Neural crest cell (in vitro differentiated cells): ENCODE measurements at regions not wholly inside any gene's neighbourhood (a gene's known extent, or its start where the extent isn't known, plus 50 kb on each side); places are given as distances from the start of the nearest gene placed in this dataset.

ENCODE experiments used
- DNase-seq: peaks from one replicate; pipeline ENCODE4 v3.0.0; 2021; ENCODE audit warnings: low read depth, mixed read lengths, low spot score
- H3K27ac Mint-ChIP-seq: one replicate; pipeline ENCODE4 v1.8.0; 2021; ENCODE audit warnings: mild to moderate bottlenecking, mixed read lengths; ENCODE audit not compliant: unreplicated experiment
- H3K27me3 Mint-ChIP-seq: 2 replicates; pipeline ENCODE4 v1.8.0; 2021; ENCODE audit warnings: low read depth, mild to moderate bottlenecking, mixed read lengths
- H3K36me3 Mint-ChIP-seq: 2 replicates; pipeline ENCODE4 v1.8.0; 2021; ENCODE audit warnings: low read depth, mild to moderate bottlenecking, mixed read lengths
- H3K4me1 Mint-ChIP-seq: 2 replicates; pipeline ENCODE4 v1.8.0; 2021; ENCODE audit warnings: mixed read lengths
- H3K4me3 Mint-ChIP-seq: one replicate; pipeline ENCODE4 v1.8.0; 2021; ENCODE audit warnings: mild to moderate bottlenecking, mixed read lengths
- H3K9me3 Mint-ChIP-seq: 2 replicates; pipeline ENCODE4 v1.8.0; 2021; ENCODE audit warnings: mixed read lengths
- CTCF ChIP-seq: fragments of 200-600 bp; sonication (generic); conservative IDR thresholded peaks from 2 replicates; pipeline ENCODE4 v1.5.0; 2021; ENCODE audit warnings: antibody characterized with exemption, mild to moderate bottlenecking

DNA sequence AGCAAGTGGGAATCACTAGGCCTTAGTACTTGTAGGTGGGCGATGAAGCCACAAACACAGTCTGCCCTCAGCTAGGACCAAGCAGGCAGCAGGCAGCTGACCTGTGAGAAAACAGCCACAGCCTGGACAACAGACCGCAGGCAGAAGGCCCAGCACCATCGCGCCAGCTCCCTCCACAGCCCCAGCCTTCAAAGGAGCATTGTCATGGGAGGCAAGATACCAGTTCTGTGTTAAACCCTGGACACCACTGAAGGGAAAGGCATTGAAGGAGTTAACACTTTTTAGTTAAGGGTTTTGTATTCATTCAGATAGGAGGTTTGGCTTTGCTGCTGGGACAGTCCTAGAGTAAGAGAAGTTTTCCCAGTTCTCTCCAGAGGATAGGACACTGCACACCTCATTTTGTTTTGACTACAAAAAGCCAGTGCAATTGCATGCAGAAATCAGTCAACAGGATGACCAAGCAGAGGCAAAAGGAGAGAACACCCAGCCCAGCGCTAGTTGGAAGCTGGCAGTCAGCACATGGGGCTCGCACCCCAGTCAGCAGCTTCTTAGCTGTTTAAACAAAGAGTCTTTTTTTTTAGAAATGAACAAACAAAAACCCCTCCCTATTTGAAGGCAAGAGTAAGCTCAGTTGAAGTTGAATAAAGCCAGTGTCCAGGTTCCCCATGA is 286.1 kb upstream of the TPM1 start:
- peaks cover 34% of the 10 kb centered on the region for H3K4me1 Mint-ChIP-seq
- H3K9me3 Mint-ChIP-seq: no peaks in the 10 kb centered on the region
- H3K27ac Mint-ChIP-seq: no peak overlapping the region

GRCh38 chr15:62756995-62757360 is 285.6 kb upstream of the TPM1 start:
- H3K36me3 Mint-ChIP-seq: peaks cover under 1% of the 10 kb centered on the region
- no peak for TF ChIP-seq CTCF
- no peak overlapping the region for H3K27ac Mint-ChIP-seq

More for the DNA sequence above, 286.1 kb upstream of the TPM1 start:
- no peaks in the 10 kb centered on the region for H3K36me3 Mint-ChIP-seq
- no peak for TF ChIP-seq CTCF
- H3K27me3 Mint-ChIP-seq: no peaks in the 10 kb centered on the region
- no peak for DNase-seq
- H3K4me3 Mint-ChIP-seq: no peak overlapping the region

GRCh38 chr15:62757535-62757934 is 285.0 kb upstream of the TPM1 start:
- H3K36me3 Mint-ChIP-seq: peaks cover 7% of the 10 kb centered on the region
- H3K27ac Mint-ChIP-seq: no peak overlapping the region
- H3K9me3 Mint-ChIP-seq: no peaks in the 10 kb centered on the region

More at GRCh38 chr15:62756995-62757360, 285.6 kb upstream of the TPM1 start:
- no peaks in the 10 kb centered on the region for H3K27me3 Mint-ChIP-seq
- DNase-seq: no peak
- H3K4me1 Mint-ChIP-seq: peaks cover 34% of the 10 kb centered on the region
- no peak overlapping the region for H3K4me3 Mint-ChIP-seq
- no peaks in the 10 kb centered on the region for H3K9me3 Mint-ChIP-seq

GRCh38 chr15:62758126-62758951 is 284.2 kb upstream of the TPM1 start:
- Mint-ChIP-seq H3K9me3 (no peaks in the 10 kb centered on the region), H3K4me3 (no peak overlapping the region), H3K4me1 (peaks cover 34% of the 10 kb centered on the region), H3K36me3 (peaks cover 8% of the 10 kb centered on the region), H3K27me3 (no peaks in the 10 kb centered on the region), H3K27ac (peak overlapping the region; percentile 75)
- no peak for DNase-seq
- TF ChIP-seq CTCF: no peak

More at GRCh38 chr15:62757535-62757934, 285.0 kb upstream of the TPM1 start:
- DNase-seq: no peak
- TF ChIP-seq CTCF: no peak
- Mint-ChIP-seq H3K4me1 (peaks cover 34% of the 10 kb centered on the region), H3K27me3 (no peaks in the 10 kb centered on the region), H3K4me3 (no peak overlapping the region)

GRCh38 chr15:62758952-62759349 is 283.6 kb upstream of the TPM1 start:
- peaks cover 34% of the 10 kb centered on the region for H3K4me1 Mint-ChIP-seq
- H3K9me3 Mint-ChIP-seq: no peaks in the 10 kb centered on the region
- H3K27ac Mint-ChIP-seq: no peak overlapping the region
- H3K27me3 Mint-ChIP-seq: no peaks in the 10 kb centered on the region
- no peak for DNase-seq
- H3K4me3 Mint-ChIP-seq: no peak overlapping the region
- H3K36me3 Mint-ChIP-seq: peaks cover 8% of the 10 kb centered on the region
- no peak for TF ChIP-seq CTCF
